Suprapubic skin (tissue), 4 donors: ENCODE measurements at regions not wholly inside any gene's neighbourhood (a gene's known extent, or its start where the extent isn't known, plus 50 kb on each side); places are given as distances from the start of the nearest gene placed in this dataset.
"Not testable (repeated sequence)": the region's sequence is repeated elsewhere in the genome, so short reads cannot be mapped to it uniquely, and the experiment has no call there.

Experiments used
- DNase-seq, 2 donors: peaks; one replicate each; pipeline ENCODE4 v3.0.0-alpha.2; 2019; ENCODE audit warnings: low spot score in 2 of 2
- H3K27ac ChIP-seq: fragments of 200-600 bp; sonication (generic); one replicate; pipeline ENCODE4 v1.5.1; 2019
- H3K27me3 ChIP-seq: fragments of 200-600 bp; sonication (generic); one replicate; pipeline ENCODE4 v1.5.1; 2019
- H3K36me3 ChIP-seq: fragments of 200-600 bp; sonication (generic); one replicate; pipeline ENCODE4 v1.5.1; 2019
- H3K4me1 ChIP-seq: fragments of 200-600 bp; sonication (generic); one replicate; pipeline ENCODE4 v1.5.1; 2019
- H3K4me3 ChIP-seq: fragments of 200-600 bp; sonication (generic); one replicate; pipeline ENCODE4 v1.5.1; 2019; ENCODE audit warnings: mild to moderate bottlenecking
- H3K9me3 ChIP-seq: fragments of 200-600 bp; sonication (generic); one replicate; pipeline ENCODE4 v1.5.1; 2019
- EP300 ChIP-seq: sonication (generic); formaldehyde crosslinking; IDR thresholded peaks from one replicate; pipeline ENCODE4 v1.6.1; 2017; ENCODE audit warnings: antibody characterized with exemption
- POLR2A ChIP-seq, 2 donors: fragments of 450-650 bp; IDR thresholded peaks; one replicate each; pipeline ENCODE4 v1.6.1; 2017; ENCODE audit warnings: antibody characterized with exemption in 2 of 2, mild to moderate bottlenecking in 2 of 2, moderate library complexity in 2 of 2
- POLR2AphosphoS5 ChIP-seq, 3 donors: sonication (generic); formaldehyde crosslinking; IDR thresholded peaks; one replicate each; pipeline ENCODE4 v1.6.1; 2017; ENCODE audit warnings: antibody characterized with exemption in 3 of 3
- WGBS: methylation state at CpG from one replicate; pipeline ENCODE4 v1.1.5; 2018; 5-methylcytosine and 5-hydroxymethylcytosine counted together
- TF ChIP-seq, protein P1 (sequence below), 2 donors: fragments of 200-600 bp in 1 of 2; fragments of 450-650 bp in 1 of 2; sonication (generic) in 1 of 2; IDR thresholded peaks; one replicate each; pipeline ENCODE4 v1.5.1; 2016 to 2019; ENCODE audit warnings: antibody characterized with exemption in 2 of 2, mild to moderate bottlenecking in 1 of 2, moderate library complexity in 1 of 2

DNA sequence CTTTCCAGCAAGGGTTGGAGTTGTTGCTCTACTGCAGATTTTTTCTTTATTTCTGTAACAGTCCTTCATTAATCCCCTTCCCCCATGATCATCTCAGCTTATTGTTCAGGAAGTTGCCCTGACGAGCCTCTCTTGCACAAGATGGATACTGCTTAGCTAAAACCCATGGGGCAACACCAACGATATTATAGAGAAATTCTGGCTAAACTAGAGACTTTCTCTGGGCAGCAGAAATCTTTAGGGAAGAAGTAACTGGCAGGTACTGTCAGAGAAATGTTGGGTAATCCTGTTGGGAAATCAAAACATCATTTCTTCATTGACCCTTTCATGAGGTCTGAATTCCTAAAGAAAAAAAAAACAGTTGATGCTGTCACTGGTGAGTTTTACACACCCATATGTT, 921.3 kb downstream of the NLGN4X start:
- 33% methylated on average over 2 of the region's 2 CpGs for WGBS
- DNase-seq: no peak
- Histone ChIP-seq H3K36me3 (no peaks in the 10 kb centered on the region), H3K4me3 (no peak overlapping the region), H3K9me3 (no peaks in the 10 kb centered on the region), H3K27me3 (no peaks in the 10 kb centered on the region), H3K27ac (no peak overlapping the region), H3K4me1 (no peaks in the 10 kb centered on the region)
- no peak for TF ChIP-seq EP300
- no peak for TF ChIP-seq POLR2AphosphoS5 (IDR thresholded peaks at IDR 0.05)
- no peak for TF ChIP-seq POLR2A (IDR thresholded peaks at IDR 0.05)
- TF ChIP-seq, protein P1, sequence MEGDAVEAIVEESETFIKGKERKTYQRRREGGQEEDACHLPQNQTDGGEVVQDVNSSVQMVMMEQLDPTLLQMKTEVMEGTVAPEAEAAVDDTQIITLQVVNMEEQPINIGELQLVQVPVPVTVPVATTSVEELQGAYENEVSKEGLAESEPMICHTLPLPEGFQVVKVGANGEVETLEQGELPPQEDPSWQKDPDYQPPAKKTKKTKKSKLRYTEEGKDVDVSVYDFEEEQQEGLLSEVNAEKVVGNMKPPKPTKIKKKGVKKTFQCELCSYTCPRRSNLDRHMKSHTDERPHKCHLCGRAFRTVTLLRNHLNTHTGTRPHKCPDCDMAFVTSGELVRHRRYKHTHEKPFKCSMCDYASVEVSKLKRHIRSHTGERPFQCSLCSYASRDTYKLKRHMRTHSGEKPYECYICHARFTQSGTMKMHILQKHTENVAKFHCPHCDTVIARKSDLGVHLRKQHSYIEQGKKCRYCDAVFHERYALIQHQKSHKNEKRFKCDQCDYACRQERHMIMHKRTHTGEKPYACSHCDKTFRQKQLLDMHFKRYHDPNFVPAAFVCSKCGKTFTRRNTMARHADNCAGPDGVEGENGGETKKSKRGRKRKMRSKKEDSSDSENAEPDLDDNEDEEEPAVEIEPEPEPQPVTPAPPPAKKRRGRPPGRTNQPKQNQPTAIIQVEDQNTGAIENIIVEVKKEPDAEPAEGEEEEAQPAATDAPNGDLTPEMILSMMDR (IDR thresholded peaks at IDR 0.05): no peak

GRCh38 chrX:5306654-5307121, 922.0 kb downstream of the NLGN4X start:
- no peaks in the 10 kb centered on the region for H3K36me3 ChIP-seq
- WGBS: 72% methylated on average over 7 of the region's 7 CpGs

GRCh38 chrX:5305452-5305851, 923.2 kb downstream of the NLGN4X start:
- Histone ChIP-seq H3K9me3 (no peaks in the 10 kb centered on the region), H3K27me3 (no peaks in the 10 kb centered on the region), H3K4me1 (no peaks in the 10 kb centered on the region), H3K36me3 (no peaks in the 10 kb centered on the region), H3K27ac (no peak overlapping the region), H3K4me3 (no peak overlapping the region)
- TF ChIP-seq POLR2AphosphoS5 (IDR thresholded peaks at IDR 0.05) (no peak), POLR2A (IDR thresholded peaks at IDR 0.05) (no peak), EP300 (no peak)
- TF ChIP-seq, protein P1 (IDR thresholded peaks at IDR 0.05): no peak
- no peak for DNase-seq
- 48% methylated on average over 6 of the region's 6 CpGs for WGBS

More at GRCh38 chrX:5306654-5307121, 922.0 kb downstream of the NLGN4X start:
- H3K27ac ChIP-seq: no peak overlapping the region
- TF ChIP-seq POLR2A (IDR thresholded peaks at IDR 0.05) (no peak), EP300 (no peak), POLR2AphosphoS5 (IDR thresholded peaks at IDR 0.05) (no peak)
- TF ChIP-seq, protein P1 (IDR thresholded peaks at IDR 0.05): no peak
- H3K4me3 ChIP-seq: no peak overlapping the region
- H3K9me3 ChIP-seq: no peaks in the 10 kb centered on the region
- no peaks in the 10 kb centered on the region for H3K27me3 ChIP-seq
- no peak for DNase-seq
- H3K4me1 ChIP-seq: no peaks in the 10 kb centered on the region

GRCh38 chrX:5295004-5295403, 933.7 kb downstream of the NLGN4X start:
- Histone ChIP-seq H3K36me3 (no peaks in the 10 kb centered on the region), H3K27ac (no peak overlapping the region), H3K9me3 (no peaks in the 10 kb centered on the region), H3K4me1 (no peaks in the 10 kb centered on the region), H3K4me3 (no peak overlapping the region), H3K27me3 (no peaks in the 10 kb centered on the region)
- TF ChIP-seq EP300: no peak
- no peak for TF ChIP-seq POLR2AphosphoS5 (IDR thresholded peaks at IDR 0.05)
- TF ChIP-seq, protein P1 (IDR thresholded peaks at IDR 0.05): no peak
- TF ChIP-seq POLR2A (IDR thresholded peaks at IDR 0.05): no peak
- DNase-seq: no peak
- WGBS: 95% methylated on average over 6 of the region's 6 CpGs

GRCh38 chrX:5290635-5291034, 938.0 kb downstream of the NLGN4X start:
- TF ChIP-seq, protein P1 (IDR thresholded peaks at IDR 0.05): no peak
- no peak for TF ChIP-seq POLR2AphosphoS5 (IDR thresholded peaks at IDR 0.05)
- TF ChIP-seq POLR2A (IDR thresholded peaks at IDR 0.05): no peak
- no peak for TF ChIP-seq EP300
- no peaks in the 10 kb centered on the region for H3K27me3 ChIP-seq
- 65% methylated on average over 5 of the region's 5 CpGs for WGBS
- no peak overlapping the region for H3K4me3 ChIP-seq
- DNase-seq: no peak
- H3K27ac ChIP-seq: no peak overlapping the region
- H3K4me1 ChIP-seq: no peaks in the 10 kb centered on the region
- no peaks in the 10 kb centered on the region for H3K36me3 ChIP-seq
- H3K9me3 ChIP-seq: no peaks in the 10 kb centered on the region

DNA sequence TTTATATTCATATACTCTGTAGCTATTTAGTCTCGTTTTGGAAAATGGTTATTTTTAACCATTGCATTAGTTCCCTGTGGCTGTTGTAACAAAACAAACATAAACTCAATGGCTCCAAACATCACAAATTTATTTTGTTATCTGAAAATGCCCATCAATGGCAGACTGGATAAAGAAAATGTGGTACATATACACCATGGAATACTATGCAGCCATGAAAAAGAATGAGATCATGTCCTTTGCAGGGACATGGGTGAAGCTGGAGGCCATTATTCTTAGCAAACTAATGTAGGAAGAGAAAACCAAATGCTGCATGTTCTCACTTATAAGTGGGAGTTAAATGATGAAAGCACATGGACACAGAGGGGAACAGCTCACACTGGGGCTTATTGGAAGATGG, 938.7 kb downstream of the NLGN4X start:
- not testable (repeated sequence) for DNase-seq, H3K27ac ChIP-seq, H3K36me3 ChIP-seq, H3K9me3 ChIP-seq, H3K4me1 ChIP-seq, H3K27me3 ChIP-seq, H3K4me3 ChIP-seq
- 88% methylated on average over 1 of the region's 1 CpG for WGBS
